ENCODE measurements at regions not wholly inside any gene's neighbourhood (a gene's known extent, or its start where the extent isn't known, plus 50 kb on each side); places are given as distances from the start of the nearest gene placed in this dataset.

DNA sequence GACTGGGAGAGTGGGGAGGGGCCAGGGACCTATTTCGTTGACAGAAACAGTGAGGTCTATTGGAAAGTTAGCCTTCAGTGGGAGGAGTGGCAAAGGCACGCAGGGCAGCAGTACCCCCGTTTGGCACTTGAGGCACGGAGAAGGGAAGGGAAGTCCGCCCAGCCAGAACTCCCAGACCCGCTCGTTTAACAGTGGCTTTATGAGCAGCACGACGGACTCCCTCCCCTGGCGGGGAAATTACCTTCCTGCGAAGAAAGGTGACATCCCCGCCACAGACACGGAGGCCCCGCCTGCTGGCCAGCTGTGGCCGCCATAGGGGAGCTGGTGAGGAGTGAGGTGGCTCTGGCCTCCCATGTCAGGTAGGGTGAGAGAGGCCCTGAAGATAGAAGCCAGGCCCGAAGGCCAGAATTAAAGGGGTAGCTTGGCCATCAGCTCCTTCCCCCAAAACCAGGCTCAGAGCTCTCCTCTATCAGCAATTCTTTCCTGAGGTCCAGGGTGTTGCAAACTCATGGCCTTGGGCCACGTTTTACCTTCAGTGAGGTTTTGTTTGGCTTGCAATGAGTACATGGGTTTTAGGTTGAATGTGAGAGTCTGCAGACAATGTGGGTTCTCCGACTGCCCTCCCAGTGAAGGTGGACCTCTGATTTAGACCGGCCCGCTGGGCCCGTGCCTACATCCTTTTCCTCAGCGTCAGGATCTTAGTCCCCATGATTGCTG, 123.7 kb downstream of the MRPL14 start:
- no peaks in the 10 kb centered on the region for H3K9me3 ChIP-seq
- peak overlapping the region in 2 of 4 donors; percentile 31 to 46 for H3K4me3 ChIP-seq
- no peaks in the 10 kb centered on the region for H3K36me3 ChIP-seq
- TF ChIP-seq POLR2A (IDR thresholded peaks at IDR 0.05) (no peak), POLR2AphosphoS5 (IDR thresholded peaks at IDR 0.05) (no peak), CTCF (IDR thresholded peaks at IDR 0.05) (no peak), EP300 (IDR thresholded peaks at IDR 0.05) (no peak)
- WGBS, 5 donors: 74 to 87% (median 81%) methylated on average over 22 of the region's 22 CpGs
- peaks cover 8 to 27% (median 17%) of the 10 kb centered on the region in 4 donors for H3K4me1 ChIP-seq
- H3K27me3 ChIP-seq: peaks cover 0 to 68% (median 26%) of the 10 kb centered on the region in 3 donors
- DNase-seq: no peak
- no peak overlapping the region for H3K27ac ChIP-seq
- intact Hi-C loops (cut with DNase I; ENCODE audit: low total_unique reads): no loop called here

GRCh38 chr6:44002593-44003344, 124.5 kb downstream of the MRPL14 start:
- peak; percentile 63 to 91 for DNase-seq
- intact Hi-C loops (cut with DNase I; ENCODE audit: low total_unique reads): no loop called here

DNA sequence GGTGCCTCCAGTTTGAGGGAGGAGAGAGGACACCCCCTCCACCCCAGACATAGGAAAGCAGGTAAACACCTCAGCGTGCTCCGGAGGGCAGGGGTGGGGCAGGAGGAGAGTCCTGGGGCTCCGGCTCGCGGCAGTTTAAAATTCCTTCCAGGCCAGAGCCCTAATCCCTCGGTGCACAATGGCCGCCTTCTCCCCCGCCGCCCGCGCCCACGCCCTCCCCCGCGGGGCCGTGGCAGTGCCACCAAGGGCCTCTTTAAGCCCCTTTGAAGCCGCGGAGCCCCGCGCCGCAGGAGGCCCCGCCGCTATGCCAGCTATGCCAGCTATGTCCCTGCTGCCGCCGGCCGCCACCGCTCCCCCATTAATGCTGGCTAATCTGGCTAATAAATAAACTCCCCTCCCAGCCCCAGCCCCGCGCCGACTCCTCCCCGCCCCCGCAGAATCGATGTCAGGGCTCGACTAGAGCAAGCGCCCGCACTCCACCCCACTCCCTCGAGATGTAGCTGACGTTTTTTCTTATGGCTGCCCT, 125.1 kb downstream of the MRPL14 start:
- H3K36me3 ChIP-seq: no peaks in the 10 kb centered on the region
- H3K27me3 ChIP-seq: peaks cover 0 to 68% (median 26%) of the 10 kb centered on the region in 3 donors
- peak overlapping the region; percentile 31 to 46 (median 36) for H3K4me3 ChIP-seq
- intact Hi-C loops (cut with DNase I; ENCODE audit: low total_unique reads): no loop called here
- H3K27ac ChIP-seq: peak overlapping the region in 1 of 5 donors; percentile 22
- H3K9me3 ChIP-seq: no peaks in the 10 kb centered on the region
- no peak for TF ChIP-seq CTCF (IDR thresholded peaks at IDR 0.05)
- TF ChIP-seq POLR2A (IDR thresholded peaks at IDR 0.05): no peak
- TF ChIP-seq POLR2AphosphoS5 (IDR thresholded peaks at IDR 0.05): no peak
- no peak for TF ChIP-seq EP300 (IDR thresholded peaks at IDR 0.05)
- no peak for DNase-seq
- H3K4me1 ChIP-seq: peaks cover 8 to 33% (median 17%) of the 10 kb centered on the region in 4 donors
- WGBS, 5 donors: 3 to 5% (median 4%) methylated on average over 22 to 37 of the region's 37 CpGs

More at GRCh38 chr6:44002593-44003344, 124.5 kb downstream of the MRPL14 start:
- Histone ChIP-seq H3K4me3 (peak overlapping the region; percentile 31 to 46 (median 36)), H3K27me3 (peaks cover 0 to 68% (median 26%) of the 10 kb centered on the region in 3 donors), H3K4me1 (peaks cover 8 to 27% (median 17%) of the 10 kb centered on the region in 4 donors), H3K36me3 (no peaks in the 10 kb centered on the region), H3K9me3 (no peaks in the 10 kb centered on the region), H3K27ac (no peak overlapping the region)
- TF ChIP-seq POLR2A (IDR thresholded peaks at IDR 0.05) (no peak), POLR2AphosphoS5 (IDR thresholded peaks at IDR 0.05) (peak in 1 of 3 donors; percentile 6)
- WGBS, 5 donors: 4 to 9% (median 8%) methylated on average over 46 to 76 of the region's 76 CpGs

GRCh38 chr6:44001318-44002066, 125.8 kb downstream of the MRPL14 start:
- no peak overlapping the region for H3K27ac ChIP-seq
- H3K27me3 ChIP-seq: peaks cover 0 to 64% (median 26%) of the 10 kb centered on the region in 3 donors
- no peaks in the 10 kb centered on the region for H3K36me3 ChIP-seq
- peak overlapping the region in 2 of 4 donors; percentile 31 to 46 for H3K4me3 ChIP-seq
- no peaks in the 10 kb centered on the region for H3K9me3 ChIP-seq
- TF ChIP-seq POLR2AphosphoS5 (IDR thresholded peaks at IDR 0.05): no peak
- TF ChIP-seq EP300 (IDR thresholded peaks at IDR 0.05): no peak
- TF ChIP-seq CTCF (IDR thresholded peaks at IDR 0.05): no peak
- TF ChIP-seq POLR2A (IDR thresholded peaks at IDR 0.05): no peak
- intact Hi-C loops (cut with DNase I; ENCODE audit: low total_unique reads): no loop called here
- WGBS, 5 donors: 52 to 69% (median 60%) methylated on average over 12 of the region's 12 CpGs
- H3K4me1 ChIP-seq: peaks cover 8 to 34% (median 17%) of the 10 kb centered on the region in 4 donors
- DNase-seq: peak in 1 of 2 donors; percentile 68
